T1000 (cell line): ENCODE measurements at regions not wholly inside any gene's neighbourhood (a gene's known extent, or its start where the extent isn't known, plus 50 kb on each side); places are given as distances from the start of the nearest gene placed in this dataset.
A peak's percentile ranks its signal among the peaks of the same experiment; 100 is the strongest.
"Not testable (repeated sequence)": the region's sequence is repeated elsewhere in the genome, so short reads cannot be mapped to it uniquely, and the experiment has no call there.

Experiments
- DNase-seq: peaks from one replicate; lab custom pipeline; 2025; ENCODE audit warnings: mixed read lengths; lab: John Stamatoyannopoulos, UW

DNA sequence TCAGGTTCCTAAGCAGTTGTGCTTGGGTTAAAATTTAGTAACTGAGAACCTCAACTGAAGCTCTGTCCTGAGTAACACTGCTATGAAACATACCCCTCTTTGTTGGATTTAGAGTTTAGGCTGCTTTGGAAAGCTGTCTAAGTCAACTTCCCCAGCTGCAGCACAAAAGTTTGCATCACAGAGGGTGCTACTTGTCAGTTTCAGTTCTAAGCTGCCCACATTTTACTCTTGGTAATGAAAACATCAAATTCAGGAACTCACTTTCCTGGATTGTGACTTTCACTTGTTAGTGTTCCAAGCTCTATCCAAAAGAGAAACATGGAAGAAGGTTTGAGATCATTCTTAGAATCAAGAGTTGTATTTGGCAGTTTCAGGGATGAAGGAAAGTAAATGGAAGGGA, 191.7 kb upstream of the NFIA start:
- no peak for DNase-seq

- DNase-seq, result no peak
Observed at GRCh38 chr1:60889709-60890108, 192.7 kb upstream of the NFIA start.

GRCh38 chr1:60888126-60888525, 194.2 kb upstream of the NFIA start:
- no peak for DNase-seq

DNA sequence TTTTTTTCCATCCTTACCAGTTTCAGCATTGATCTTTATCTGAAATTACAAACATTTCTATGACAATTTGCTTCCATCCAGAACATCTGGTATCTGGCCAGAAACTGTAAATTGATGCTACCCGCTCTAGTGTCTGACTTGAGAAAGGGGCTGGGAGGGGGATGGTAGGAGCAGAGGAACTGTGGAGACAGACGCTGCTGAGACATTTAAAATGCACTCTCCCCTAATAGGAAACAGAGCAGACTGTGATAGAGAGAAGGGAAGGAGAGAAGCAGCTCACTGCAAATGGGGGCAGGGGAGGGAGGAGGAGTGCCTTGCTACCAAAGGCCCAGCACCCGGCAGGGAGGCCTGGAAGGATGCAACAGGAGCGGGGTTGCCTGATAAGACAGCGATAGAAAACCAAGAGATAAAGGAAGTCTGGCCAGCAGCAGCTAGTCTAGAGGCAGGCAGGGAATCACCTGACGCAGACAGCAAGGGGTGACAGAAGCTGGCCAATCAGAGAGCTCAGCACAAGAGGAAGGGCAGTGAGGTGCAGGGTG, 195.5 kb upstream of the NFIA start:
- no peak for DNase-seq

- DNase-seq, result no peak
Observed at GRCh38 chr1:60886090-60886489, 196.3 kb upstream of the NFIA start.

- DNase-seq, result no peak
Observed at GRCh38 chr1:60880202-60880601, 202.2 kb upstream of the NFIA start.

DNA sequence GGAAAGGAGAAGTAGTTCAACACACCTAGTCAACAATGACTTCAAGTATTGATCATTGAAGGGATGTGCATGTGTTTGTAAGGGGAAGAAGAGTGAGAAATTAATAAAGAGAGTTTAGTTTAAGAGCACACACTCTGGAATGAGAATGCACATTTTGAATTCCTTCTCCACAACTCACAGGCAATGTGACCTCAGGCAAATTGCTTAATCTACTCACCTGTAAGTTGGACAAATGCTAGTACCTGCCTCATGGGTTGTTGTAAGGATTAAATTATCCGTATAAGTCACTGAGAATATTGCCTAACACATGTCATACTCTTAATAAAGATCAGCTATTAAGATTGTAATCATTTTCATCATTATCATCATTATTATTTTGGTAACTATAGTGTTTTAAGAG, 204.0 kb upstream of the NFIA start:
- DNase-seq, result no peak

DNA sequence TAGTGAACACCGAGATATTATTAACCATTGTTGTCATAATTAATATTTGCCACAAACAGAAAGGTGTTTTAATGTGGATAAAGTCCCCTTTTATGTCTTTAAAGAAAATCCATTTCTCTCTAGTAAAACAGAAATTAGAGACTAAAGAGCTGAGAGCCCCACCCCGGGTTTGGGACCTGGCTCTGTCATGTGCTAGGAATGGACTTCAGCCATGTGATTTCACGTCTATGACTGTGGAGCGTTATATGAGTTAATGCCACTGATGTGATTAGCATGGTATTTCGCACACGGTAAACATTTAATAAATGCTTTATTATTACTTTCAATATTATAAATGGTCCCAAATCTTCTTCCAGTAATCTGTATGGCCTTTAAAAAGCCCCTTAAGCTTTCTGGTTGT, 205.0 kb upstream of the NFIA start:
- no peak for DNase-seq

DNA sequence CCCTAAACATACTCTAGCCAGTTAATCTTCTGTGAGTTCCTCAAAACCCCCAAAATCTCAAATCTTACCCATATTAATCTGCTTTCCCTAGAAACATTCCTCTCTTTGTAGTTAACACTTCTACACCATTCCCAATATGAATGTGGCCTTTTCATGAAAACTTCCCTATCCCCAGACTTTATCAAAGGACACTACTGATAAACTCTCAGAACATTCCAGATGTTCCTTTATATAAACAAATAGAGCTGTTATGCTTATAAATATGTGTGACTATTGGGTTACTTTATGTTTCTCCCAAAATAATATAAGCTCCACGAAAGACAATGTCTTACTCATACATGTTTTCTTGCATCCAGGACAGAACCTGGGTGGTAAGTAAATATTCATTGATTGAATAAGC, 205.4 kb upstream of the NFIA start:
- no peak for DNase-seq

DNA sequence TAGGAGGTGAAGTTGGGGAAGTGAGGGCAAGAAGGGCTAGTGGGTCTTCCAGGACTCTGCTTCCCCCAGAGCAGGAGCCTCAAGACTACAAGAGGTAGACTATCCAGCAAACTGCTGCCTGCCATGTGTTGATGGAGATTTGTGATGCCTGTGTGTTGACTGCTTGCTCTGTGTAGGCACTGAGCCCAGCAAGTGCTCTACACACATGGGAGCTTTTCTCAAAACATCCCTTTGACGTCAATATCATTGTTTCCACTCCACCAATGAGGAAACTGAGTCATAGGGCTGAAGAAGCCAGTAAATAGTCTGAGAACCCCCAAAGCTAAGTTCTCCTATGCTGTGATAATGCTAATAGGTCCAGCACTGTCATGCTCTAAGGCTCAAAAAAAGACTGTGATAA, 207.2 kb upstream of the NFIA start:
- DNase-seq, result no peak

GRCh38 chr1:60874718-60875117, 207.6 kb upstream of the NFIA start:
- peak; percentile 62 for DNase-seq

GRCh38 chr1:60873396-60873795, 209.0 kb upstream of the NFIA start:
- not testable (repeated sequence) for DNase-seq

GRCh38 chr1:60872426-60873054, 209.8 kb upstream of the NFIA start:
- no peak for DNase-seq

- DNase-seq, result no peak
Observed at GRCh38 chr1:60870269-60870865, 212.0 kb upstream of the NFIA start.

- DNase-seq, result no peak
Observed at GRCh38 chr1:60868901-60869663, 213.3 kb upstream of the NFIA start.

DNA sequence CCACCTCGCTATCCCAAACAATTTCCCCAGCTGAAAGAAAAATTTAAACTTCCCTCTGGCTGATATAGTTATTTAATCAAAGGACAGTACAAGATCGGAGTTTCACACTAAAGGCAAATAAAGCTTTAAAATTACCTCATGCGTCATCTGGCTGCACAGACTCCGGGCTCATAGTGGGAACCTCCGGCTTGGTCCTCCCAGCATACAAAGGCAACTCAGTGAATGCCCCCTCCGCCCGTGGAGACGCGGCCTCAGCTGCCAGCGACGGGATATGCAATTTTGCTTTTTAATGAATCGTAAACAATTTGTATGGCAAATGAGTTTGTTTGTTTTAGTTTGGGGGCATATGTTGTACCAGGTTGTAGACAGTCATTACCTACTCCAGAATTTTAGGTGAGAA, 214.6 kb upstream of the NFIA start:
- DNase-seq, result no peak

GRCh38 chr1:60866917-60867531, 215.3 kb upstream of the NFIA start:
- no peak for DNase-seq

GRCh38 chr1:60866226-60866900, 216.0 kb upstream of the NFIA start:
- no peak for DNase-seq

DNA sequence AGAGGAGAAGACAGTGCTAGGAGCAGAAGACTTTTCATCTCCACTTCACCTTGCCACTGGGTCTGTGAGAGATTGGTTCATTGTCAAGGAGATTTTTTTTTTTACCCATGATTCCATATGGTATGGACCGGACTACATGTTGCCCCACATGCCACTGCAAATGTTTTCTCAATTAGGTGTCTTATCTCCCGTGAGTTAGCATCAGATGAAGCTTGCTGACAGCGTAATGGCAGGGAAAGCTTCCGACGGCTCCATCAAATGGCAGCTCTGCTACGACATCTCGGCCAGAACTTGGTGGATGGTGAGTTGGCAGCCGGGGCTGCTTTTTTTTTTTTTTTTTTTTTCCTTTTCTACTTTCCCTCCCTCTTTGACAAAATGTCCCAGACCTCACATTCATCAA, 217.2 kb upstream of the NFIA start:
- no peak for DNase-seq

- no peak for DNase-seq
Observed at GRCh38 chr1:60864722-60865121, 217.6 kb upstream of the NFIA start.

DNA sequence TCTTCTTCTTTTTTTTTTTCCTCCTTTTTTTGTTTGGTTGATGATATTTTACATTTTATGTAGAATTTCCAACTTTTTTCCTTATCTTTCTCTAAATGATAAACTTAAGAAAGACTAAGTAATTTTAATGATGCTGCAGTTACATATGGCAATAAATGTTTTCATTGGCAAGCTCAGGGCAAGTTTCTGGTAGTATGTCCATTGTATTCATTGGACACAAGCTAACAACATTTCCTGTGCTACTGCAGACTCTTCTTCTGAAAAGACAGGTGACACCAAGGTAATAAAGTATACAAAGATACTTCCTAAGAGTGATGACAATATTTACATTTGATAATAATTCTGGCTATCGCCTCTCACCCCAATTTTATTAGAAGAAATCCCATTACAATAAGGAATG, 219.2 kb upstream of the NFIA start:
- DNase-seq, result no peak

DNA sequence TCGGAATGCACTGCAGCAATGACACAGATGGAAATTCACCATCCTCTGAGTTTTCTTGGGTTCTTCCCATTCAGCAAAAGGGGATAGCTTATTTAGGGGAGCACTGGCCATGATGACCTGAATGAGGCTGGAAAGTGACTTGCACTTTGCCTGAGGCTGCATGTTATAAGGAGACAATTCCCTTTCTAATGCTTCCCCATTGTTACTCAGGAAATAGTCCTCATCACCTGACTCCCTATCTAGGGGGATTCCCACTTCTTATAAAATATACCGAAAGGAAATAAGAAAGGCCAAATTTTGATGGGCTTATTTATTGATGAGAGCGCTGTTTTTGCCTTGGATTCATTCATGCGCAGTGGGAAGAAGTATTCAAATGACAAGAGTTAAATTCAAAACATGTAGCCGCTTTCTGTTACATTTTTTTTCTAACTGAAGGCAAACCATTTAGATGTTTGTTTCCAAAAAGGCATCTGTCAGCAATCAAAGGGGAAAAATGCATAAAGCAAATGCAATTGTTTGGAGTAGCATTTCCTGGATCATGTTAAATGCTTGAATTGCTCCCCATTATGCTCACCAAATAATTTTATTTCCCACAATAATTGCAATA, 220.3 kb upstream of the NFIA start:
- DNase-seq, result no peak
